DOHH2 (cell line): ENCODE measurements at regions not wholly inside any gene's neighbourhood (a gene's known extent, or its start where the extent isn't known, plus 50 kb on each side); places are given as distances from the start of the nearest gene placed in this dataset.

ENCODE experiments used
- H3F3A ChIP-seq: fragments of 200-600 bp; sonication (generic), shearing (Covaris generic); 2 replicates; pipeline ENCODE4 v1.6.0; 2016; ENCODE audit warnings: antibody characterized with exemption, mild to moderate bottlenecking; ENCODE audit not compliant: control insufficient read depth, insufficient read depth
- H3K27ac ChIP-seq: fragments of 200-600 bp; sonication (generic); 2 replicates; pipeline ENCODE4 v1.5.1; 2014; ENCODE audit warnings: low read depth, mild to moderate bottlenecking, low read length, moderate library complexity
- H3K27me3 ChIP-seq: fragments of 200-600 bp; sonication (generic); 2 replicates; pipeline ENCODE4 v1.6.1; 2014; ENCODE audit warnings: mild to moderate bottlenecking, low read length, mixed read lengths; ENCODE audit not compliant: control insufficient read depth
- H3K36me3 ChIP-seq: fragments of 200-600 bp; sonication (generic); 2 replicates; pipeline ENCODE4 v1.6.1; 2014; ENCODE audit warnings: mild to moderate bottlenecking, low read length, moderate library complexity, mixed read lengths; ENCODE audit not compliant: control insufficient read depth
- H3K4me1 ChIP-seq: fragments of 200-600 bp; sonication (generic); 2 replicates; pipeline ENCODE4 v1.6.1; 2014; ENCODE audit warnings: mild to moderate bottlenecking, low read length, mixed read lengths; ENCODE audit not compliant: control insufficient read depth
- H3K4me2 ChIP-seq: fragments of 200-600 bp; sonication (generic); 2 replicates; pipeline ENCODE4 v1.6.0; 2014; ENCODE audit warnings: mild to moderate bottlenecking, low read length, moderate library complexity
- H3K4me3 ChIP-seq: fragments of 200-600 bp; sonication (generic); 2 replicates; pipeline ENCODE4 v1.5.1; 2014; ENCODE audit warnings: mild to moderate bottlenecking, low read length, mixed read lengths
- H3K79me2 ChIP-seq: fragments of 200-600 bp; sonication (generic); 2 replicates; pipeline ENCODE4 v1.6.1; 2014; ENCODE audit warnings: mild to moderate bottlenecking, low read length, mixed read lengths; ENCODE audit not compliant: control insufficient read depth
- H3K9me2 ChIP-seq: fragments of 200-600 bp; sonication (generic); replicated peaks from 2 replicates; pipeline ENCODE4 v1.6.1; 2014; ENCODE audit warnings: mild to moderate bottlenecking, low read length, mixed read lengths; ENCODE audit not compliant: control insufficient read depth
- H3K9me3 ChIP-seq: fragments of 200-600 bp; sonication (generic); 2 replicates; pipeline ENCODE4 v1.6.1; 2014; ENCODE audit warnings: antibody characterized with exemption, low read length, mixed read lengths; ENCODE audit not compliant: control insufficient read depth, insufficient read depth
- H4K20me1 ChIP-seq: fragments of 200-600 bp; sonication (generic); 2 replicates; pipeline ENCODE4 v1.6.0; 2014; ENCODE audit warnings: low read depth, mild to moderate bottlenecking, antibody characterized with exemption, low read length, moderate library complexity; ENCODE audit not compliant: control insufficient read depth, insufficient read depth
- EZH2phosphoT487 ChIP-seq: fragments of 200-600 bp; sonication (generic); IDR thresholded peaks from 2 replicates; pipeline ENCODE4 v1.6.1; 2017; ENCODE audit warnings: borderline replicate concordance, mild to moderate bottlenecking, antibody characterized with exemption, low read length, moderate library complexity, mixed read lengths
- TF ChIP-seq, protein P1 (sequence below): fragments of 200-600 bp; sonication (generic); IDR thresholded peaks from one replicate; pipeline ENCODE4 v1.5.1; 2014; ENCODE audit warnings: antibody characterized with exemption, mild to moderate bottlenecking, low read depth, low read length; ENCODE audit not compliant: poor library complexity, severe bottlenecking

DNA sequence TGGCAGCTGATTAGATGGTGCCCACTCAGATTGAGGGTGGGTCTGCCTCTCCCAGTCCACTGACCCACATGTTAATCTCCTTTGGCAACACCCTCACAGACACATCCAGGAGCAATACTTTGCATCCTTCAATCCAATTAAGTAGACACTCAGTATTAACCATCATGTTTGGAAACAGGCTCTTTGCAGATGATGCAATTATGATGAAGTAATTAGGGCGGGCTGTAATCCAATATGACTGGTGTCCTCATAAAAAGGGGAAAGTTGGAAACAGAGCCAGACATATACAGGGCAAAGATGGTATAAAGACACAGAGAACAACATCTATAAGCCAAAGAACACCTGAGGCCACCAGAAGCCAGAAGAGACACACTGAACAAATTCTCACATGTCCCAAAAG lies 658.6 kb downstream of the CCSER2 start:
- Histone ChIP-seq H3K4me2 (no peak overlapping the region), H3K36me3 (no peaks in the 10 kb centered on the region), H3K79me2 (no peaks in the 10 kb centered on the region), H3K9me2 (no peaks in the 10 kb centered on the region; the same call in 1 of the 2 replicates), H3F3A (no peaks in the 10 kb centered on the region), H3K9me3 (no peaks in the 10 kb centered on the region), H3K4me1 (no peaks in the 10 kb centered on the region), H3K27ac (no peak overlapping the region), H3K27me3 (no peaks in the 10 kb centered on the region), H3K4me3 (no peak overlapping the region), H4K20me1 (no peaks in the 10 kb centered on the region)
- no peak for TF ChIP-seq EZH2phosphoT487
- TF ChIP-seq, protein P1, sequence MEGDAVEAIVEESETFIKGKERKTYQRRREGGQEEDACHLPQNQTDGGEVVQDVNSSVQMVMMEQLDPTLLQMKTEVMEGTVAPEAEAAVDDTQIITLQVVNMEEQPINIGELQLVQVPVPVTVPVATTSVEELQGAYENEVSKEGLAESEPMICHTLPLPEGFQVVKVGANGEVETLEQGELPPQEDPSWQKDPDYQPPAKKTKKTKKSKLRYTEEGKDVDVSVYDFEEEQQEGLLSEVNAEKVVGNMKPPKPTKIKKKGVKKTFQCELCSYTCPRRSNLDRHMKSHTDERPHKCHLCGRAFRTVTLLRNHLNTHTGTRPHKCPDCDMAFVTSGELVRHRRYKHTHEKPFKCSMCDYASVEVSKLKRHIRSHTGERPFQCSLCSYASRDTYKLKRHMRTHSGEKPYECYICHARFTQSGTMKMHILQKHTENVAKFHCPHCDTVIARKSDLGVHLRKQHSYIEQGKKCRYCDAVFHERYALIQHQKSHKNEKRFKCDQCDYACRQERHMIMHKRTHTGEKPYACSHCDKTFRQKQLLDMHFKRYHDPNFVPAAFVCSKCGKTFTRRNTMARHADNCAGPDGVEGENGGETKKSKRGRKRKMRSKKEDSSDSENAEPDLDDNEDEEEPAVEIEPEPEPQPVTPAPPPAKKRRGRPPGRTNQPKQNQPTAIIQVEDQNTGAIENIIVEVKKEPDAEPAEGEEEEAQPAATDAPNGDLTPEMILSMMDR: no peak

GRCh38 chr10:84988011-84988410 lies 659.6 kb downstream of the CCSER2 start:
- Histone ChIP-seq H3K4me3 (no peak overlapping the region), H3K36me3 (no peaks in the 10 kb centered on the region), H3K4me2 (no peak overlapping the region), H4K20me1 (no peaks in the 10 kb centered on the region), H3K79me2 (no peaks in the 10 kb centered on the region), H3K4me1 (no peaks in the 10 kb centered on the region), H3F3A (no peaks in the 10 kb centered on the region), H3K9me2 (no peaks in the 10 kb centered on the region; the same call in 1 of the 2 replicates), H3K27ac (no peak overlapping the region), H3K9me3 (no peaks in the 10 kb centered on the region), H3K27me3 (no peaks in the 10 kb centered on the region)
- no peak for TF ChIP-seq EZH2phosphoT487
- TF ChIP-seq, protein P1: no peak

DNA sequence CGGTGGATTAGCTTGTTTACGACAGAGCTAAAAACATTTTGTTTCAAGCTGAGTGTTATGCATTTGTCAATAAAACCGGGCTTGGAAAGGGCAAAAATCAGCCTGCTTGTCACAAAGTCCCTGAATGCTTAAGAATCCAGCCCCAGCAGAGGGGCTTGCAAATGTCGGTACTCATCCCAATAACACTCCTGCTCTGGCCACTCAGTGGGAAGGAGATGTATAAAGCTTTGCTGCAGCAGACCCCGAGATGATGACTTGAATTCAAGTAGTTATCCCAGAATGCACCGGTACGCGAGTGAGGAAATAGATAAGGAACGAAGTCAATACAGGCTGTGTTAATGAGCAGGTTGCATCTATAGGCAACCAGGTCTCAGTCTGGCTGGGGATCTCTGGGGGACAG lies 662.3 kb downstream of the CCSER2 start:
- Histone ChIP-seq H3K79me2 (no peaks in the 10 kb centered on the region), H3K9me2 (no peaks in the 10 kb centered on the region), H3K4me2 (no peak overlapping the region), H3K27me3 (no peaks in the 10 kb centered on the region), H3K4me3 (no peak overlapping the region), H3F3A (no peaks in the 10 kb centered on the region), H4K20me1 (no peaks in the 10 kb centered on the region), H3K36me3 (no peaks in the 10 kb centered on the region), H3K4me1 (no peaks in the 10 kb centered on the region), H3K9me3 (no peaks in the 10 kb centered on the region), H3K27ac (no peak overlapping the region)
- no peak for TF ChIP-seq EZH2phosphoT487
- TF ChIP-seq, protein P1: no peak

DNA sequence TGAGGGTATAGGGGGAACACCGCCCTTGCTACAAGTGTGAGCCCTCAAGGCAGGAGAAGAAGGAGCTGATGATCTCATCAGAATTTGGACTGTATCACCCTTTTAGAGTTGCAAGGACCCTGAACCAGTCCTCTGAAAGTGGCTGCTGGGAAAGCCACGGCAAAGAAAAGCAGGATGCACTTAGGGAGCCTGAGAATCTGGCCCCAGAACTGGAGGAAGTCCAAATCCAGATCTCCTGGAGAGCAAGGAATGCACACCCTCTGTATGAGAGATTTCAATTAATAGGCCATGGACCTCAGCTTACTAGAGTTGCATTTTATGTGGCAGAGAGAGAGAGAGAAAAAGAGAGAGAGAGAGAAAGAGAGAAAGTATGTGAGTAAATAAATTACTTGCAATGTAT lies 662.9 kb downstream of the CCSER2 start:
- no peaks in the 10 kb centered on the region for H3K9me2 ChIP-seq
- no peaks in the 10 kb centered on the region for H4K20me1 ChIP-seq
- TF ChIP-seq, protein P1: no peak
- H3K27ac ChIP-seq: no peak overlapping the region
- H3K27me3 ChIP-seq: no peaks in the 10 kb centered on the region
- no peaks in the 10 kb centered on the region for H3F3A ChIP-seq
- no peaks in the 10 kb centered on the region for H3K4me1 ChIP-seq
- no peak overlapping the region for H3K4me3 ChIP-seq
- H3K9me3 ChIP-seq: no peaks in the 10 kb centered on the region
- H3K79me2 ChIP-seq: no peaks in the 10 kb centered on the region
- no peak overlapping the region for H3K4me2 ChIP-seq
- no peaks in the 10 kb centered on the region for H3K36me3 ChIP-seq
